ENCODE measurements at regions not wholly inside any gene's neighbourhood (a gene's known extent, or its start where the extent isn't known, plus 50 kb on each side); places are given as distances from the start of the nearest gene placed in this dataset.

DNA sequence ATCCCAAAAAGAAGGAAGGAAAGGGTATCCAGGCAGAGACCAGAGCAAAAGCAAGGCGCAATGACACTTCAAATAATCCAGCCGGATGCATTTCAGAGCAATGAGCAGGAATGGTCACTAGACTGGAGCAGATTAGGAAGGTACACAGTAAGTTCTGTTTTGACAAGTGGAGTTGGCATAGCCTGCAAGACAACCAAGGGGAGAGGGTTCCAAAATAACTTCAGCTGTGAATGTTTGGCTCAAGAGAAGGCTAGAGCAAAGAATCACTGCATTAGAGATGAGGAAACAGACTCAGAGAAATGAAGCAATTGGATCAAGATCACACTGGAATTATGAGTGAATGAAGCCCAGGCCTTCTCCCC is 90.0 kb upstream of the EGFL6 start:
- Histone ChIP-seq H4K20me1 (ENCODE audit: insufficient read depth, low read length) (no peaks in the 10 kb centered on the region), H2AFZ (ENCODE audit: low read length) (no peak overlapping the region), H3K27ac (ENCODE audit: extremely low read length, insufficient read depth, low read length) (no peak overlapping the region), H3K4me1 (ENCODE audit: insufficient read depth, low read length) (no peaks in the 10 kb centered on the region), H3K27me3 (ENCODE audit: control insufficient read depth in 1 of 2, insufficient read depth in 2 of 2, low read length in 2 of 2) (no peaks in the 10 kb centered on the region), H3K4me2 (ENCODE audit: low read depth, low read length) (no peak overlapping the region), H3K4me3 (replicated peaks in 1 of 3; ENCODE audit: insufficient read depth in 1 of 3, low read depth in 2 of 3, low read length in 3 of 3) (no peak overlapping the region), H3K9ac (ENCODE audit: insufficient read depth, low read depth, low read length) (no peak overlapping the region), H3K79me2 (ENCODE audit: insufficient read depth, low read length) (no peaks in the 10 kb centered on the region), H3K9me3 (ENCODE audit: low read length) (no peaks in the 10 kb centered on the region), H3K36me3 (replicated peaks in 1 of 2; ENCODE audit: control insufficient read depth in 1 of 2, insufficient read depth in 2 of 2, low read length in 2 of 2) (no peaks in the 10 kb centered on the region)
- no peak for ATAC-seq
- intact Hi-C loops (cut with micrococcal nuclease; ENCODE audit: unreplicated experiment), result no loop called here
- POLR2A ChIA-PET, result no interaction called here
- no peak for FAIRE-seq
- TF ChIP-seq, protein P1, sequence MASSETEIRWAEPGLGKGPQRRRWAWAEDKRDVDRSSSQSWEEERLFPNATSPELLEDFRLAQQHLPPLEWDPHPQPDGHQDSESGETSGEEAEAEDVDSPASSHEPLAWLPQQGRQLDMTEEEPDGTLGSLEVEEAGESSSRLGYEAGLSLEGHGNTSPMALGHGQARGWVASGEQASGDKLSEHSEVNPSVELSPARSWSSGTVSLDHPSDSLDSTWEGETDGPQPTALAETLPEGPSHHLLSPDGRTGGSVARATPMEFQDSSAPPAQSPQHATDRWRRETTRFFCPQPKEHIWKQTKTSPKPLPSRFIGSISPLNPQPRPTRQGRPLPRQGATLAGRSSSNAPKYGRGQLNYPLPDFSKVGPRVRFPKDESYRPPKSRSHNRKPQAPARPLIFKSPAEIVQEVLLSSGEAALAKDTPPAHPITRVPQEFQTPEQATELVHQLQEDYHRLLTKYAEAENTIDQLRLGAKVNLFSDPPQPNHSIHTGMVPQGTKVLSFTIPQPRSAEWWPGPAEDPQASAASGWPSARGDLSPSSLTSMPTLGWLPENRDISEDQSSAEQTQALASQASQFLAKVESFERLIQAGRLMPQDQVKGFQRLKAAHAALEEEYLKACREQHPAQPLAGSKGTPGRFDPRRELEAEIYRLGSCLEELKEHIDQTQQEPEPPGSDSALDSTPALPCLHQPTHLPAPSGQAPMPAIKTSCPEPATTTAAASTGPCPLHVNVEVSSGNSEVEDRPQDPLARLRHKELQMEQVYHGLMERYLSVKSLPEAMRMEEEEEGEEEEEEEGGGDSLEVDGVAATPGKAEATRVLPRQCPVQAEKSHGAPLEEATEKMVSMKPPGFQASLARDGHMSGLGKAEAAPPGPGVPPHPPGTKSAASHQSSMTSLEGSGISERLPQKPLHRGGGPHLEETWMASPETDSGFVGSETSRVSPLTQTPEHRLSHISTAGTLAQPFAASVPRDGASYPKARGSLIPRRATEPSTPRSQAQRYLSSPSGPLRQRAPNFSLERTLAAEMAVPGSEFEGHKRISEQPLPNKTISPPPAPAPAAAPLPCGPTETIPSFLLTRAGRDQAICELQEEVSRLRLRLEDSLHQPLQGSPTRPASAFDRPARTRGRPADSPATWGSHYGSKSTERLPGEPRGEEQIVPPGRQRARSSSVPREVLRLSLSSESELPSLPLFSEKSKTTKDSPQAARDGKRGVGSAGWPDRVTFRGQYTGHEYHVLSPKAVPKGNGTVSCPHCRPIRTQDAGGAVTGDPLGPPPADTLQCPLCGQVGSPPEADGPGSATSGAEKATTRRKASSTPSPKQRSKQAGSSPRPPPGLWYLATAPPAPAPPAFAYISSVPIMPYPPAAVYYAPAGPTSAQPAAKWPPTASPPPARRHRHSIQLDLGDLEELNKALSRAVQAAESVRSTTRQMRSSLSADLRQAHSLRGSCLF (CRISPR knock-in tag; IDR thresholded peaks at IDR 0.05; ENCODE audit: borderline replicate concordance), result no peak
- TF ChIP-seq GTF3A (CRISPR knock-in tag; conservative IDR thresholded peaks at IDR 0.05) (no peak), ZNF652 (CRISPR knock-in tag; IDR thresholded peaks at IDR 0.05; ENCODE audit: borderline replicate concordance, low read depth) (no peak), ETV5 (CRISPR knock-in tag; IDR thresholded peaks at IDR 0.05; ENCODE audit: borderline replicate concordance) (no peak), ZNF292 (CRISPR knock-in tag; IDR thresholded peaks at IDR 0.05; ENCODE audit: borderline replicate concordance, low read depth) (no peak), ZNF709 (CRISPR knock-in tag; IDR thresholded peaks at IDR 0.05) (no peak), PRPF4 (IDR thresholded peaks at IDR 0.05; ENCODE audit: low read depth, low read length, poor library complexity, severe bottlenecking) (no peak), ZBTB42 (CRISPR knock-in tag; IDR thresholded peaks at IDR 0.05) (no peak)
- TF ChIP-seq, protein P2, sequence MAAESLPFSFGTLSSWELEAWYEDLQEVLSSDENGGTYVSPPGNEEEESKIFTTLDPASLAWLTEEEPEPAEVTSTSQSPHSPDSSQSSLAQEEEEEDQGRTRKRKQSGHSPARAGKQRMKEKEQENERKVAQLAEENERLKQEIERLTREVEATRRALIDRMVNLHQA (CRISPR knock-in tag; IDR thresholded peaks at IDR 0.05), result no peak
- TF ChIP-seq, protein P3, sequence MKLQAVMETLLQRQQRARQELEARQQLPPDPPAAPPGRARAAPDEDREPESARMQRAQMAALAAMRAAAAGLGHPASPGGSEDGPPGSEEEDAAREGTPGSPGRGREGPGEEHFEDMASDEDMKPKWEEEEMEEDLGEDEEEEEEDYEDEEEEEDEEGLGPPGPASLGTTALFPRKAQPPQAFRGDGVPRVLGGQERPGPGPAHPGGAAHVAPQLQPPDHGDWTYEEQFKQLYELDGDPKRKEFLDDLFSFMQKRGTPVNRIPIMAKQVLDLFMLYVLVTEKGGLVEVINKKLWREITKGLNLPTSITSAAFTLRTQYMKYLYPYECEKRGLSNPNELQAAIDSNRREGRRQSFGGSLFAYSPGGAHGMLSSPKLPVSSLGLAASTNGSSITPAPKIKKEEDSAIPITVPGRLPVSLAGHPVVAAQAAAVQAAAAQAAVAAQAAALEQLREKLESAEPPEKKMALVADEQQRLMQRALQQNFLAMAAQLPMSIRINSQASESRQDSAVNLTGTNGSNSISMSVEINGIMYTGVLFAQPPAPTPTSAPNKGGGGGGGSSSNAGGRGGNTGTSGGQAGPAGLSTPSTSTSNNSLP (IDR thresholded peaks at IDR 0.05; ENCODE audit: low read depth, low read length), result no peak
- BruUV-seq (replicated peaks), result no TSS peak
- WGBS (ENCODE audit: low lambda C conversion rate), result 38% methylated on average over 2 of the region's 2 CpGs
- CTCF ChIA-PET (ENCODE audit: low intra/inter-chr PET ratio, low total read pairs), result no interaction called here
- DNase-seq (ENCODE audit: low spot score), result no peak
- in situ Hi-C loops (cut with HindIII; ENCODE audit: extremely low pct_ligation_motif_present, low pct_unique_long_range_greater_than_20kb), result loop anchor here (25.0 kb wide), 1 partner anchor 417 kb away; no protein-coding TSS in a partner anchor

Measured in HepG2 (cell line).